VCaP (cell line): ENCODE measurements at regions not wholly inside any gene's neighbourhood (a gene's known extent, or its start where the extent isn't known, plus 50 kb on each side); places are given as distances from the start of the nearest gene placed in this dataset.
"Not testable (repeated sequence)": the region's sequence is repeated elsewhere in the genome, so short reads cannot be mapped to it uniquely, and the experiment has no call there.

ENCODE experiments used
- H3K27ac ChIP-seq: fragments of 450-650 bp; 2 replicates; pipeline ENCODE4 v1.5.1; 2017
- TF ChIP-seq, protein P1 (sequence below): fragments of 450-650 bp; conservative IDR thresholded peaks from 2 replicates; pipeline ENCODE4 v1.5.1; 2017; ENCODE audit warnings: mild to moderate bottlenecking, moderate library complexity

DNA sequence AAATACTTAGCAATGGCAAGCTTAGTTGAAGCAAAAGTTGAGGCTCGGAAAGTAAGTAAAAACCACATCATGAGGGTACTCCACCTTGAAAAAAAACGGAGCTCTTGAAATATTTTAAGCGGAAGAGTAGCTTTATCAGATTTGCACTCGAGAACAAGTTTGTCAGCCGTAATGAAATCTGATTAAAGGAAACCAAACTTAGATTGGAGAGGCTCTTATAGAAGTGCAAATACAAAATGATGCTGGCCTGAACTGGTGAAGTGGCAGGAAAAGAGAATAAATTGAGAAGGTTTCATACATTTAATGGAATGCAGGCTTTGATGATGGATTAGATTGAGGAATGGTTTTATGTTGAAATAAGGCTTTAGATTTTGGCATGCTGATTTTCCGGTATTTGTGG is 484.2 kb downstream of the PID1 start:
- TF ChIP-seq, protein P1, sequence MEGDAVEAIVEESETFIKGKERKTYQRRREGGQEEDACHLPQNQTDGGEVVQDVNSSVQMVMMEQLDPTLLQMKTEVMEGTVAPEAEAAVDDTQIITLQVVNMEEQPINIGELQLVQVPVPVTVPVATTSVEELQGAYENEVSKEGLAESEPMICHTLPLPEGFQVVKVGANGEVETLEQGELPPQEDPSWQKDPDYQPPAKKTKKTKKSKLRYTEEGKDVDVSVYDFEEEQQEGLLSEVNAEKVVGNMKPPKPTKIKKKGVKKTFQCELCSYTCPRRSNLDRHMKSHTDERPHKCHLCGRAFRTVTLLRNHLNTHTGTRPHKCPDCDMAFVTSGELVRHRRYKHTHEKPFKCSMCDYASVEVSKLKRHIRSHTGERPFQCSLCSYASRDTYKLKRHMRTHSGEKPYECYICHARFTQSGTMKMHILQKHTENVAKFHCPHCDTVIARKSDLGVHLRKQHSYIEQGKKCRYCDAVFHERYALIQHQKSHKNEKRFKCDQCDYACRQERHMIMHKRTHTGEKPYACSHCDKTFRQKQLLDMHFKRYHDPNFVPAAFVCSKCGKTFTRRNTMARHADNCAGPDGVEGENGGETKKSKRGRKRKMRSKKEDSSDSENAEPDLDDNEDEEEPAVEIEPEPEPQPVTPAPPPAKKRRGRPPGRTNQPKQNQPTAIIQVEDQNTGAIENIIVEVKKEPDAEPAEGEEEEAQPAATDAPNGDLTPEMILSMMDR = no peak
- no peak overlapping the region for H3K27ac ChIP-seq

DNA sequence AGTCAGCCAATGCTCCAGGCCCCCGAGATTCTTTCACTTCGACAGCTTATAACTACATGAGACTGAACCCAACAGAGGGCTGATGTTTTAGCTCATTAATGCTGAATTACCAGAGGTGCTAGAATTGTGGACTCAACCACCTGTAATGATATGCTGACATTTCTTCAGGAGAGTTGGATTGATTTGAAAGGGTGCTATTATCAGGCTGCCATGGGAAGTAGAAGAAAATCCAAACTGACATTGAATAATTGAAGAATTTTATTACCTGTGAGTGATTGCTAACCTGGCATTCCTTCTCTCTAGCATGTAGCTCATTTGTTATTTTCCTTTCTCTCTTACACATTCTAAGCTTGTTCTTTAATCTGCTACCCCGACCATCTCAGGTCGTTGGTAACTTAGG is 488.8 kb downstream of the PID1 start:
- TF ChIP-seq, protein P1 = no peak
- H3K27ac ChIP-seq = no peak overlapping the region

DNA sequence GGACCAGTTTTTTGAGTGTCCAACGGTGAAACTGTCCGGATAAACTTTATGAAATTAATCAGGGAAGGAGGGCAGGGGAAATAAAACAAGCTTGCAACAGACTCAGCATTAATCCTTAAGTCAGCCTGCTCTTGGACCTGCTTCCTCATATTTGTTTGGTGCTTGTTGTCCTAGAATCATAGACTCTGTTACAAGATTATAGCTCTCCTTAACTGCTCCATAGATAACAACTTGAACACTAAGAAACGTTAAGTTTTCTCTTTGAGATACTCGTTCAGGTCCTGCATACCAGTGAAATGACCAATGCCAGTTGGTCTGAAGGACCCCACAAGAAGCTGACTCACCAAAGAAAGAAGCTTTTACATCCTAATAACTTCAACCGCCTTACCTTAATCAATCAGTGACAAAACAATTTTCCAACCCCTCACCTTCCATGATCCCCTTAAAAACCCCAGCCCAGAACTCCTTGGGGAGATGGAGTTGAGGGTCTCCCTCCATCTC is 493.2 kb downstream of the PID1 start:
- TF ChIP-seq, protein P1 = no peak
- no peak overlapping the region for H3K27ac ChIP-seq

DNA sequence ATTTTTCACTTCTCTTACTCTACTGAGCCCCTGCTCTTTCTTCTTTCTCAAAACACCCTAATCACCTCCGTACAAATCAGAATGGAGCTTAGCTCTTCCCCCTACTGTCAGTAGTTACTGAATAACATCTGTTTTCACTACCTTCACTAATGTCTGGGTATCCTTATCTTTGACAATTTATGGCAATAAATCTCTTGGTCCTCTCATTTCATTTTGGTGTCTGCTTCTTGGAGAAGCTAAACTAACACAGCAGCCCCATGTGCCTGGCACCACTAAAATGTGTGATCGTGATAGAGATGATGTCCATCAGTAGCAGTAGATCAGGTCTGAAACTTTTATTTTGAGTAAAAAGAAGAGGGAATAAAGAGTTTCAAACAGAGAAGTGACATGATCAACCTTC is 496.5 kb downstream of the PID1 start:
- H3K27ac ChIP-seq = no peak overlapping the region
- TF ChIP-seq, protein P1 = no peak

DNA sequence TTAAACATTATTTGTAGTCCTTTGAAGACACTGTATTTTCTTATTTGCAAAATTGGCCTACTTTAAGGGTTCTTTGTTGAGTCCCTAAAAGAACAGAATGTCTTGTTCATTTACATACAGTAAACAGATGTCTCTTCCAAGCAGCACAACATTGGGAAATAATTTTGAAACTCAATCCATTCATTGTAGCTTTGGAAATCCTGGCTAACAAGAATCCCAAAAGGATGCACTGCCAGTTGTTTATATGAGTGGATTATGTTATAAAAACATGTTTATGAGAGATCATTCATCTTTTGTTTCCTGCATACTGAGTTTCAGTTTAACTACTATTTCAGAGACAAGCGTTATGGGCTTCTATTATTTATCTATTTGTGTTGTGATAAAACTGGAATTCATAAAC is 499.3 kb downstream of the PID1 start:
- TF ChIP-seq, protein P1 = no peak
- H3K27ac ChIP-seq = no peak overlapping the region

DNA sequence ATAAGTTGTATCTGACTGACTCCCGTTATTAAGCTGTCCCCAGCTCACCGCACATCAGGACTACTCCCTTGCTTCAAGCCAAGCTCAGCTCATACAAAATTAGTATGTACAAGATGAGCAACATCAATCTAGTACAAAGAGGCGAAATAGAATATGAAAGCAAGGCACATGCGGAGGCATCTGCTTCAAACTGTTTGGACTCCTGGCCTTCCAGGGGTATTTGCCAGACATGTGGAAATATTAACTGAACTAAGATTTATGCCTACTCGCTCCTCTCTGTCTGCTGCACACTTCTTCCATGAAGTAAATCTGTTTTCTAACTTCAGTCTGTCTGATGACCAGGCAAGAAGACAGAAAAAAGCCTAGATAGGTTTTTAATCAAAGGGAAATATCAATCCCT is 499.8 kb downstream of the PID1 start:
- TF ChIP-seq, protein P1 = no peak
- no peak overlapping the region for H3K27ac ChIP-seq

DNA sequence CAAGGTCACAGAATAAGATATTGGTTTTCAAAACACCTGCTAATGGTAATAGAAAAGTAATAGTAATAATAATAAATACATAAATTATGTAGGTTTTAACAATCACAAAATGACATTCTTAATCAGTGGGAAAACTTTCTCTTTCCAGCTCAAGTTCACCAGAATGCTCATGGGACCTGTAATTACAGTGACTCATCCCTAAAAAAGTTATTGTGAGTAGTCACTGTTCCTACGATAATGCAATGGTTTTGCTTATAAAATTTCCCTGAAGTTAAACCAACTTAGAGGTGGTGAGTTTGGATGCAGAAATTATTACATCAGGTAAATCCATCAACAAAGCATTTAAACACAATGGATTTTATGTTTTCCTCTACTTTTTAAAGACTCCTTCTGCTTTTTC is 502.3 kb downstream of the PID1 start:
- no peak overlapping the region for H3K27ac ChIP-seq
- TF ChIP-seq, protein P1 = no peak

DNA sequence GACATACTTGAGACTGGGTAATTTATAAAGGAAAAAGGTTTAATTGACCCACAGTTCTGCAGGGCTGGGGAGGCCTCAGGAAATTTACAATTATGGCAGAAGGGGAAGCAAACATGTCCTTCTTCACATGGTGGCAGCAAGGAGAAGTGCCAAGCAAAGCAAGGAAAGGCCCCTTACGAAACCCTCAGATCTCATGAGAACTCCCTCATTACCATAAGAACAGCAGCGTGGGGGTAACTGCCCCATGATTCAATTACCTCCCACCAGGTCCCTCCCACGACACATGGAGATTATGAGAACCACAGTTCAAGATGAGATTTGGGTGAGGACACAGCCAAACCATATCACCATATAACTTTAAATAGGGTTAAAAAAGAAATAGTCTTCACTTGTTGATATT is 502.9 kb downstream of the PID1 start:
- H3K27ac ChIP-seq = not testable (repeated sequence)
